H1 (cell line): ENCODE measurements at regions not wholly inside any gene's neighbourhood (a gene's known extent, or its start where the extent isn't known, plus 50 kb on each side); places are given as distances from the start of the nearest gene placed in this dataset.

ENCODE experiments used
- CTCF ChIA-PET: fragments of 300-600 bp; sonication (Branson Sonifier 250); formaldehyde crosslinking; loops from one replicate; lab custom pipeline; 2021; ENCODE audit not compliant: partially characterized antibody; lab: Charles Lee
- POLR2A ChIA-PET: fragments of 300-600 bp; sonication (Branson Sonifier 250); formaldehyde crosslinking; loops from one replicate; lab custom pipeline; 2021; ENCODE audit warnings: inconsistent platforms; ENCODE audit not compliant: partially characterized antibody; lab: Charles Lee
- DNase-seq, 2 experiments: peaks; one replicate each; pipeline versions ENCODE4 v3.0.0 to v3.0.0-alpha.2; 2010 to 2022; ENCODE audit warnings: low spot score in 2 of 2, low read depth in 1 of 2, mixed read lengths in 1 of 2
- FAIRE-seq: peaks from 2 replicates; lab custom pipeline; 2011; peaks lifted over from hg19 to GRCh38; lab: Jason Lieb, UNC
- H2AFZ ChIP-seq: 2 replicates; pipeline ENCODE4 v1.8.1; 2012; ENCODE audit warnings: low read length, inconsistent platforms
- H2AK5ac ChIP-seq: 2 replicates; pipeline ENCODE4 v1.6.1; 2013; ENCODE audit warnings: low read depth, low read length
- H2BK120ac ChIP-seq: replicated peaks from 2 replicates; pipeline ENCODE3; 2013; ENCODE audit warnings: low read depth, low read length, inconsistent platforms
- H2BK12ac ChIP-seq: 2 replicates; pipeline ENCODE4 v1.6.1; 2013; ENCODE audit warnings: low read depth, low read length
- H2BK15ac ChIP-seq: 2 replicates; pipeline ENCODE4 v1.6.1; 2013; ENCODE audit warnings: low read length
- H2BK20ac ChIP-seq: 2 replicates; pipeline ENCODE4 v1.6.1; 2013; ENCODE audit warnings: low read length
- H2BK5ac ChIP-seq: 2 replicates; pipeline ENCODE4 v1.6.1; 2013; ENCODE audit warnings: low read depth, low read length
- H3K14ac ChIP-seq: 2 replicates; pipeline ENCODE4 v1.6.1; 2013; ENCODE audit warnings: inconsistent platforms; ENCODE audit not compliant: insufficient read length
- H3K18ac ChIP-seq: 2 replicates; pipeline ENCODE4 v1.6.1; 2013; ENCODE audit warnings: low read length; ENCODE audit errors: extremely low read depth
- H3K23ac ChIP-seq: 2 replicates; pipeline ENCODE4 v1.6.1; 2013; ENCODE audit warnings: inconsistent platforms; ENCODE audit not compliant: insufficient read length
- H3K23me2 ChIP-seq: 2 replicates; pipeline ENCODE4 v1.6.1; 2013; ENCODE audit warnings: low read depth, low read length
- H3K27ac ChIP-seq: 2 replicates; pipeline ENCODE4 v1.6.1; 2011; ENCODE audit warnings: low read depth, low read length, inconsistent platforms
- H3K27me3 ChIP-seq, 4 experiments: replicated peaks in 1 of 4; 1 replicate in 1 of 4; 2 replicates in 3 of 4; pipeline versions ENCODE4 v1.6.1 to v1.8.1; 2011 to 2013; ENCODE audit warnings: low read length in 3 of 4, mild to moderate bottlenecking in 3 of 4, inconsistent platforms in 2 of 4, mixed read lengths in 2 of 4, moderate library complexity in 1 of 4; ENCODE audit not compliant: control insufficient read depth in 3 of 4, insufficient read depth in 3 of 4; ENCODE audit errors: extremely low read depth in 1 of 4
- H3K36me3 ChIP-seq, 4 experiments: 2 replicates each; pipeline versions ENCODE4 v1.6.1 to v1.8.1; 2011 to 2013; ENCODE audit warnings: mild to moderate bottlenecking in 4 of 4, low read length in 3 of 4, moderate library complexity in 2 of 4, control low read depth in 1 of 4, inconsistent platforms in 1 of 4; ENCODE audit not compliant: insufficient read depth in 4 of 4, control insufficient read depth in 2 of 4
- H3K4ac ChIP-seq: replicated peaks from 2 replicates; pipeline ENCODE3; 2013; ENCODE audit warnings: low read length, low read depth, mixed read lengths, inconsistent platforms; ENCODE audit not compliant: insufficient read length
- H3K4me1 ChIP-seq, 4 experiments: replicated peaks in 1 of 4; 1 replicate in 1 of 4; 2 replicates in 3 of 4; pipeline versions ENCODE4 v1.6.1 to v1.8.1; 2011 to 2013; ENCODE audit warnings: low read length in 3 of 4, inconsistent platforms in 2 of 4, mixed read lengths in 1 of 4; ENCODE audit not compliant: insufficient read depth in 4 of 4, control insufficient read depth in 3 of 4
- H3K4me2 ChIP-seq, 2 experiments: 2 replicates each; pipeline versions ENCODE4 v1.6.1 to v1.8.1; 2011 to 2013; ENCODE audit warnings: low read depth in 2 of 2, low read length in 2 of 2, control low read depth in 1 of 2, inconsistent platforms in 1 of 2, mild to moderate bottlenecking in 1 of 2; ENCODE audit not compliant: insufficient read depth in 1 of 2
- H3K4me3 ChIP-seq, 4 experiments: fragments of 200-600, 300-600 bp in 1 of 4; sonication (generic), shearing (Covaris generic), sonication (Bioruptor Twin) in 1 of 4; 2 replicates each; pipeline versions ENCODE4 v1.5.1 to v1.8.1; 2011 to 2016; ENCODE audit warnings: low read length in 4 of 4, low read depth in 3 of 4, control low read depth in 2 of 4, inconsistent platforms in 2 of 4, mild to moderate bottlenecking in 2 of 4, mixed read lengths in 1 of 4, moderate library complexity in 1 of 4; ENCODE audit not compliant: insufficient read depth in 2 of 4; ENCODE audit errors: extremely low read depth in 1 of 4
- H3K56ac ChIP-seq: replicated peaks from 2 replicates; pipeline ENCODE3; 2013; ENCODE audit warnings: low read depth, mild to moderate bottlenecking, mixed read lengths, low read length, inconsistent platforms; ENCODE audit not compliant: insufficient read length
- H3K79me1 ChIP-seq: 2 replicates; pipeline ENCODE4 v1.6.1; 2013; ENCODE audit warnings: low read depth, low read length, control low read depth
- H3K79me2 ChIP-seq, 2 experiments: 2 replicates each; pipeline versions ENCODE4 v1.6.1 to v1.8.1; 2012 to 2013; ENCODE audit warnings: low read length in 2 of 2, mild to moderate bottlenecking in 2 of 2, inconsistent platforms in 1 of 2; ENCODE audit not compliant: insufficient read depth in 2 of 2, control insufficient read depth in 1 of 2
- H3K9ac ChIP-seq, 4 experiments: replicated peaks in 1 of 4; 1 replicate in 1 of 4; 2 replicates in 3 of 4; pipeline versions ENCODE4 v1.6.1 to v1.8.1; 2011 to 2013; ENCODE audit warnings: low read depth in 3 of 4, low read length in 3 of 4, control low read depth in 2 of 4, mild to moderate bottlenecking in 2 of 4, moderate library complexity in 2 of 4, inconsistent platforms in 1 of 4; ENCODE audit errors: extremely low read depth in 1 of 4
- H3K9me3 ChIP-seq, 2 experiments: 2 replicates each; pipeline versions ENCODE4 v1.6.1 to v1.8.1; 2012 to 2013; ENCODE audit warnings: mild to moderate bottlenecking in 2 of 2, moderate library complexity in 2 of 2, control low read depth in 1 of 2, inconsistent platforms in 1 of 2, low read depth in 1 of 2, low read length in 1 of 2, mixed read lengths in 1 of 2; ENCODE audit not compliant: insufficient read depth in 2 of 2
- H4K20me1 ChIP-seq, 2 experiments: replicated peaks in 1 of 2; 2 replicates each; pipeline versions ENCODE3 to v1.8.1; 2011 to 2013; ENCODE audit warnings: inconsistent platforms in 2 of 2, low read length in 2 of 2, mild to moderate bottlenecking in 1 of 2; ENCODE audit not compliant: insufficient read depth in 2 of 2, control insufficient read depth in 1 of 2
- H4K5ac ChIP-seq: 2 replicates; pipeline ENCODE4 v1.6.1; 2013; ENCODE audit warnings: low read length, low read depth, mixed read lengths, inconsistent platforms; ENCODE audit not compliant: insufficient read length
- H4K8ac ChIP-seq: 2 replicates; pipeline ENCODE4 v1.8.0; 2013; ENCODE audit warnings: mild to moderate bottlenecking, moderate library complexity, low read length, inconsistent platforms; ENCODE audit not compliant: insufficient read depth; ENCODE audit errors: extremely low read depth
- H4K91ac ChIP-seq: replicated peaks from 2 replicates; pipeline ENCODE3; 2013; ENCODE audit warnings: low read length, mixed read lengths, inconsistent platforms; ENCODE audit not compliant: insufficient read length
- ASH2L ChIP-seq: fragments of 200-600, 300-600 bp; sonication (generic); IDR thresholded peaks from one replicate; pipeline ENCODE4 v1.7.1; 2017; ENCODE audit warnings: low read length
- BRCA1 ChIP-seq: IDR thresholded peaks from 2 replicates; pipeline ENCODE4 v1.6.1; 2012; ENCODE audit warnings: low read depth, low read length, improper control_type of control experiment
- CTBP2 ChIP-seq: IDR thresholded peaks from 2 replicates; pipeline ENCODE4 v1.7.0; 2011; ENCODE audit warnings: borderline replicate concordance, mild to moderate bottlenecking, moderate library complexity, mixed read lengths, low read length; ENCODE audit not compliant: insufficient read depth, insufficient read length
- GTF2F1 ChIP-seq: IDR thresholded peaks from 2 replicates; pipeline ENCODE4 v1.6.1; 2012; ENCODE audit warnings: low read depth, low read length, improper control_type of control experiment, borderline replicate concordance
- MAFK ChIP-seq: IDR thresholded peaks from 2 replicates; pipeline ENCODE4 v1.6.1; 2012; ENCODE audit warnings: low read depth, mild to moderate bottlenecking, improper control_type of control experiment, low read length
- NANOG ChIP-seq: IDR thresholded peaks from 2 replicates; pipeline ENCODE4 v1.6.1; 2011; ENCODE audit warnings: low read length, low read depth, mild to moderate bottlenecking, inconsistent platforms; ENCODE audit not compliant: insufficient read depth, poor library complexity, severe bottlenecking
- PHF8 ChIP-seq: fragments of 200-600 bp; sonication (generic); conservative IDR thresholded peaks from 2 replicates; pipeline ENCODE4 v1.7.1; 2012; ENCODE audit warnings: low read depth, mild to moderate bottlenecking, inconsistent platforms, low read length, moderate library complexity
- RFX5 ChIP-seq: IDR thresholded peaks from 2 replicates; pipeline ENCODE4 v1.6.1; 2011; ENCODE audit warnings: low read depth, low read length, improper control_type of control experiment, borderline replicate concordance
- SAP30 ChIP-seq: fragments of 300-600 bp; sonication (generic); IDR thresholded peaks from 2 replicates; pipeline ENCODE4 v1.7.1; 2012; ENCODE audit warnings: low read length, moderate library complexity, mild to moderate bottlenecking, inconsistent platforms; ENCODE audit not compliant: insufficient read depth, insufficient replicate concordance
- SIX5 ChIP-seq: IDR thresholded peaks from 2 replicates; pipeline ENCODE4 v1.6.1; 2011; ENCODE audit warnings: mild to moderate bottlenecking, low read depth, low read length
- SP2 ChIP-seq: IDR thresholded peaks from 2 replicates; pipeline ENCODE4 v1.6.1; 2012; ENCODE audit warnings: mild to moderate bottlenecking, low read length, inconsistent platforms
- SP4 ChIP-seq: IDR thresholded peaks from 2 replicates; pipeline ENCODE4 v1.6.1; 2012; ENCODE audit warnings: low read length, inconsistent platforms
- TBP ChIP-seq: IDR thresholded peaks from 2 replicates; pipeline ENCODE4 v1.6.1; 2011; ENCODE audit warnings: low read depth, low read length, improper control_type of control experiment
- YY1 ChIP-seq: IDR thresholded peaks from 2 replicates; pipeline ENCODE4 v1.6.1; 2011; ENCODE audit warnings: low read depth, mild to moderate bottlenecking, low read length
- ZNF274 ChIP-seq: IDR thresholded peaks from 2 replicates; pipeline ENCODE4 v1.7.0; 2012; ENCODE audit warnings: low read length, borderline replicate concordance; ENCODE audit errors: extremely low read depth
- WGBS, 2 experiments: shearing (Covaris generic) in 1 of 2; methylation state at CpG; one replicate each; pipeline versions ENCODE4 v1.1.6 to v1.1.7; 2013 to 2015; ENCODE audit warnings: low lambda C conversion rate in 2 of 2, mixed read lengths in 2 of 2, inconsistent platforms in 1 of 2, low coverage in 1 of 2, missing lambda C conversion rate in 1 of 2; ENCODE audit not compliant: insufficient replicate concordance in 2 of 2, insufficient coverage in 1 of 2, insufficient read length in 1 of 2; ENCODE audit errors: extremely low coverage in 1 of 2, missing lambda C conversion rate in 1 of 2; 5-methylcytosine and 5-hydroxymethylcytosine counted together

GRCh38 chr1:238099871-238100270 lies 209.1 kb upstream of the ZP4 start:
- WGBS, 2 experiments: 91% methylated on average over 2 of the region's 2 CpGs; no CpG with 5 or more reads in 1 of the 2 experiments
- no peak overlapping the region for H2BK20ac ChIP-seq
- no peaks in the 10 kb centered on the region for H3K36me3 ChIP-seq

More at GRCh38 chr1:238099871-238100270, 209.1 kb upstream of the ZP4 start:
- no peak overlapping the region for H3K14ac ChIP-seq
- no peak overlapping the region for H3K9ac ChIP-seq
- H2BK5ac ChIP-seq: no peak overlapping the region
- CTCF ChIA-PET: no interaction called here
- no peak overlapping the region for H2BK120ac ChIP-seq
- H3K4me1 ChIP-seq: no peaks in the 10 kb centered on the region
- H4K20me1 ChIP-seq: no peaks in the 10 kb centered on the region
- no peak overlapping the region for H3K4me2 ChIP-seq
- no peak overlapping the region for H4K8ac ChIP-seq
- TF ChIP-seq CTBP2 (no peak), PHF8 (no peak), NANOG (no peak), BRCA1 (no peak), GTF2F1 (no peak), SP2 (no peak), TBP (no peak), YY1 (no peak), ZNF274 (no peak), SAP30 (no peak), ASH2L (no peak), MAFK (no peak), SIX5 (no peak), RFX5 (no peak), SP4 (no peak)
- no peak overlapping the region for H4K5ac ChIP-seq
- no peaks in the 10 kb centered on the region for H3K27me3 ChIP-seq
- H3K4ac ChIP-seq: no peak overlapping the region
- no peaks in the 10 kb centered on the region for H3K79me1 ChIP-seq
- FAIRE-seq: no peak
- DNase-seq: no peak
- no peak overlapping the region for H3K27ac ChIP-seq
- POLR2A ChIA-PET: no interaction called here
- H2AK5ac ChIP-seq: no peak overlapping the region
- H2BK15ac ChIP-seq: no peak overlapping the region
- no peak overlapping the region for H4K91ac ChIP-seq
- H3K23me2 ChIP-seq: no peaks in the 10 kb centered on the region
- no peak overlapping the region for H3K56ac ChIP-seq
- H3K9me3 ChIP-seq: no peaks in the 10 kb centered on the region; a peak in 1 of 4 replicates
- H3K23ac ChIP-seq: no peak overlapping the region
- H3K4me3 ChIP-seq: no peak overlapping the region
- H3K79me2 ChIP-seq: no peaks in the 10 kb centered on the region
- H2AFZ ChIP-seq: no peak overlapping the region
- no peak overlapping the region for H2BK12ac ChIP-seq
- no peak overlapping the region for H3K18ac ChIP-seq
